Fibroblast of mammary gland (primary cell): ENCODE measurements at regions not wholly inside any gene's neighbourhood (a gene's known extent, or its start where the extent isn't known, plus 50 kb on each side); places are given as distances from the start of the nearest gene placed in this dataset.

Experiments
- DNase-seq: peaks from one replicate; pipeline ENCODE4 v3.0.0-alpha.2; 2010; ENCODE audit warnings: low read depth
- H3K4me3 ChIP-seq: 2 replicates; pipeline ENCODE4 v1.5.1; 2011; ENCODE audit warnings: low read depth, mild to moderate bottlenecking, low read length, moderate library complexity; ENCODE audit not compliant: control insufficient read depth
- TF ChIP-seq, protein P1 (sequence below): conservative IDR thresholded peaks from 2 replicates; pipeline ENCODE4 v1.5.1; 2011; ENCODE audit warnings: low read depth, low read length, inconsistent platforms; ENCODE audit not compliant: control insufficient read depth, insufficient read depth

DNA sequence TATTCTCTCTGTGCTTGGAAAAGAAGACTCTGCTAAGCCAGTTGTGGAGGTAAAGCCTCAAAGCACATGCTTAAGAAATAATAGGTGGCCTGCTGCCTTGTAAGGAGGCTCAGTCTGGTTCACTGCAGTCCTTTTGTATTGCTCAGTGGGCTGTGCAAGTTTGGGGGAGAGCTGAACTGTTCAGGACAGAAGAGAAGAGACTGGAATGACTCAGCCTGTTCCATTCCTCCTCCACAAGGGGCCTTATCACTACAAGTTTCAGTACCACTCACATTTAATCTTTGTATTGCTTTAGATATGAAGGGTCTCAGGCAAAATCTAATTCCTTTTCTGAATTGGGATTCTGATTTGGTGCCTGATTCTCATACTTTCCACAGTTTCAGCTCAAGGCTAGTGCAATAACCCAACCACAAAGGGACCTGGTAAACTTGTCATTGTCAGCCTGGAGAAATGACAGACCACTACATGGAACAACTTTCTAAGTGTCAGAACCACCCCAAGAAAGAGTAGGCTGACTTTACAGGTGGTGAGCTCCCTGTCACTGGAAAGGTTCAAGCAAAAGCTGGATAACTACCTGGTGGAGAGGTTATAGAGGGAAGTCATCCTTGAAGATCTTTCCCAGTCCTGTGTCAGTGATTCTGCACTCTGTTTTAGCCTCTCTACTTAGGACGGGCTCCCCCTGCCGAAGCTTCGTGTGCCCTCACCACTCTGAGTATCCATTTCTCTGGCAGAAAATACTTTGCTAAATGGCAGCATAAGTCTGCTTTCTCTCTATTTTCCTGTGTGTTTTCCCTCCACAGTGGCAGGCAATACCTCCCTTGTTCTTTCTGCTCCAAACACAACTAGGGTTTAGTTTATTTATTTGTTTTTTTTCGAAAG is 162.9 kb upstream of the GJB5 start:
- H3K4me3 ChIP-seq: no peak overlapping the region
- TF ChIP-seq, protein P1, sequence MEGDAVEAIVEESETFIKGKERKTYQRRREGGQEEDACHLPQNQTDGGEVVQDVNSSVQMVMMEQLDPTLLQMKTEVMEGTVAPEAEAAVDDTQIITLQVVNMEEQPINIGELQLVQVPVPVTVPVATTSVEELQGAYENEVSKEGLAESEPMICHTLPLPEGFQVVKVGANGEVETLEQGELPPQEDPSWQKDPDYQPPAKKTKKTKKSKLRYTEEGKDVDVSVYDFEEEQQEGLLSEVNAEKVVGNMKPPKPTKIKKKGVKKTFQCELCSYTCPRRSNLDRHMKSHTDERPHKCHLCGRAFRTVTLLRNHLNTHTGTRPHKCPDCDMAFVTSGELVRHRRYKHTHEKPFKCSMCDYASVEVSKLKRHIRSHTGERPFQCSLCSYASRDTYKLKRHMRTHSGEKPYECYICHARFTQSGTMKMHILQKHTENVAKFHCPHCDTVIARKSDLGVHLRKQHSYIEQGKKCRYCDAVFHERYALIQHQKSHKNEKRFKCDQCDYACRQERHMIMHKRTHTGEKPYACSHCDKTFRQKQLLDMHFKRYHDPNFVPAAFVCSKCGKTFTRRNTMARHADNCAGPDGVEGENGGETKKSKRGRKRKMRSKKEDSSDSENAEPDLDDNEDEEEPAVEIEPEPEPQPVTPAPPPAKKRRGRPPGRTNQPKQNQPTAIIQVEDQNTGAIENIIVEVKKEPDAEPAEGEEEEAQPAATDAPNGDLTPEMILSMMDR: no peak
- no peak for DNase-seq

- peak; percentile 51 for DNase-seq
- TF ChIP-seq, protein P1: peak; percentile 83
- no peak overlapping the region for H3K4me3 ChIP-seq
These were observed 156.9 kb upstream of the GJB5 start for GRCh38 chr1:34597877-34598514.

- no peak overlapping the region for H3K4me3 ChIP-seq
- DNase-seq: no peak
- TF ChIP-seq, protein P1: no peak
These were observed 151.9 kb upstream of the GJB5 start for GRCh38 chr1:34602907-34603306.

DNA sequence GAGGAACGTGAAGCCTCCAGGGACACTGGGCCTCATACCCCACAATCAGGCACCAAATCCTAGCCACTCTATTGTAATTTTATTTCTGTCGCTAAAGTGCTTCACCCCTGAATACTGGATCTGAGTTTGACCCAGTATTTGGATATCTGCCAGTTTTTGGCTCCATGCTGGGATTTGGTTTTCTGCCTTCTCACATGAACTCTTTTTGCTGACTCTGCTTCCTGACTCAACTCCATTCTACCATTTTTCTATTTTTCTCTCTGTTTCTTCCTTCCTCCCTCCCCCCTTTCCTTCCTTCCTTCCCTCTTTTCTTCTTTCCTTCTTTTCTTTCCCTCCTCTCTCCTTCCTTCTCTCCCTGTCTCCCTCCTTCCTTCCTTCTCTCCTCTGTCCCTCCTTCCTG is 151.3 kb upstream of the GJB5 start:
- TF ChIP-seq, protein P1: no peak
- H3K4me3 ChIP-seq: no peak overlapping the region
- DNase-seq: no peak

DNA sequence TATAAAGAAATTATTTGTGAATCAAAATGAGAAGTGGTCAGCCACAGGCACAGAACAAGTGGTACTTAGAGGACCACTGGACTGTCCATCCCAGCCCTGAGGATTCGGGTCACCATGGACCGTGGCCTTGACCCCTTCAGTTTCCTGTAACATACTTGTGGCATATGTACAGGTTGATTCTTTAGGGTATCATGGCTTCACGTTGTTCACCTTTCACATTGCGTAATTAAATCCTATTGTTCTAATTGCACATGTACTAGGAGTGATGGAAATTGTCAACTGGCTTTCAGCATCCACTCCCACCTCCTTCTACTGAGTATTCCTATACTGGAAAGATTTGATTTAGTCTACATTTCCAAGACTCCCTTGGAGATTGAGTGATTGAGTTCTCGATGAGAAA is 148.3 kb upstream of the GJB5 start:
- TF ChIP-seq, protein P1: no peak
- H3K4me3 ChIP-seq: no peak overlapping the region

GRCh38 chr1:34610063-34610462 is 144.8 kb upstream of the GJB5 start:
- no peak overlapping the region for H3K4me3 ChIP-seq
- no peak for DNase-seq

More for the DNA sequence above, 148.3 kb upstream of the GJB5 start:
- no peak for DNase-seq

More at GRCh38 chr1:34610063-34610462, 144.8 kb upstream of the GJB5 start:
- TF ChIP-seq, protein P1: no peak
